K562 (cell line): ENCODE measurements at regions not wholly inside any gene's neighbourhood (a gene's known extent, or its start where the extent isn't known, plus 50 kb on each side); places are given as distances from the start of the nearest gene placed in this dataset.

Experiments
- ATAC-seq: fragments of 200-7000 bp; cut with Tn5 transposase; 3 replicates; pipeline ENCODE4 v1.9.1; 2020; ENCODE audit warnings: moderate library complexity
- BruUV-seq: library from RNA; stranded (reverse); fragments of 400-500 nt; replicated peaks from 2 replicates; lab custom pipeline; 2021; lab: Mats Ljungman, UMichigan
- CTCF ChIA-PET: fragments of 300-600 bp; formaldehyde crosslinking; extraction: SDS; loops from one replicate; lab custom pipeline; 2021; ENCODE audit warnings: low intra/inter-chr PET ratio; lab: Yijun Ruan, JAX
- POLR2A ChIA-PET: fragments of 300-600, 350-650 bp; sonication (Branson Sonifier 250); formaldehyde crosslinking; extraction: SDS; loops from one replicate; lab custom pipeline; 2021; ENCODE audit warnings: antibody characterized with exemption, inconsistent platforms; lab: Yijun Ruan, JAX
- DNase-seq, 4 experiments: peaks; one replicate each; pipeline versions ENCODE4 v3.0.0 to v3.0.0-alpha.2; 2011 to 2018; ENCODE audit warnings: low spot score in 3 of 4, mixed read lengths in 3 of 4; ENCODE audit errors: extremely low read depth in 1 of 4
- FAIRE-seq: peaks from 2 replicates; lab custom pipeline; 2011; peaks lifted over from hg19 to GRCh38; lab: Jason Lieb, UNC
- H2AFZ ChIP-seq: 2 replicates; pipeline ENCODE4 v1.6.0; 2011; ENCODE audit warnings: low read depth, low read length, control low read depth, inconsistent platforms
- H3K27ac ChIP-seq: fragments of 200-600 bp; 3 replicates; pipeline ENCODE4 v1.8.0; 2011; ENCODE audit warnings: low read depth, mild to moderate bottlenecking, control low read depth, inconsistent platforms, low read length, moderate library complexity, mixed read lengths; ENCODE audit errors: extremely low read depth
- H3K27me3 ChIP-seq, 2 experiments: fragments of 300-600 bp in 1 of 2; 2 replicates in 1 of 2; 3 replicates in 1 of 2; pipeline versions ENCODE4 v1.6.0 to v1.8.0; 2011; ENCODE audit warnings: inconsistent platforms in 2 of 2, low read length in 2 of 2, mild to moderate bottlenecking in 1 of 2, mixed read lengths in 1 of 2, moderate library complexity in 1 of 2; ENCODE audit not compliant: control insufficient read depth in 2 of 2, insufficient read depth in 2 of 2
- H3K36me3 ChIP-seq: fragments of 300-600 bp; 3 replicates; pipeline ENCODE4 v1.8.0; 2011; ENCODE audit warnings: mild to moderate bottlenecking, low read length, inconsistent platforms; ENCODE audit not compliant: control insufficient read depth, insufficient read depth
- H3K4me1 ChIP-seq, 2 experiments: fragments of 200-600 bp in 1 of 2; replicated peaks in 1 of 2; 2 replicates in 1 of 2; 3 replicates in 1 of 2; pipeline versions ENCODE4 v1.5.1 to v1.8.0; 2011; ENCODE audit warnings: inconsistent platforms in 2 of 2, low read length in 2 of 2, mild to moderate bottlenecking in 1 of 2, mixed read lengths in 1 of 2, moderate library complexity in 1 of 2; ENCODE audit not compliant: control insufficient read depth in 2 of 2, insufficient read depth in 2 of 2
- H3K4me2 ChIP-seq: 2 replicates; pipeline ENCODE4 v1.6.1; 2011; ENCODE audit warnings: low read length, control low read depth, inconsistent platforms, mixed read lengths; ENCODE audit not compliant: insufficient read depth
- H3K4me3 ChIP-seq: fragments of 200-600 bp; sonication (generic), shearing (Covaris generic); 2 replicates; pipeline ENCODE4 v1.5.1; 2016; ENCODE audit warnings: control low read depth, inconsistent platforms
- H3K79me2 ChIP-seq: fragments of 200-600 bp; 3 replicates; pipeline ENCODE4 v1.8.0; 2011; ENCODE audit warnings: low read length, inconsistent platforms; ENCODE audit not compliant: control insufficient read depth, insufficient read depth
- H3K9ac ChIP-seq, 2 experiments: 2 replicates each; pipeline versions ENCODE4 v1.6.0 to v1.6.1; 2011; ENCODE audit warnings: low read depth in 2 of 2, low read length in 2 of 2, control low read depth in 1 of 2, inconsistent platforms in 1 of 2, mild to moderate bottlenecking in 1 of 2, mixed read lengths in 1 of 2; ENCODE audit not compliant: insufficient read depth in 1 of 2
- H3K9me1 ChIP-seq: one replicate; pipeline ENCODE4 v1.6.0; 2011; ENCODE audit warnings: inconsistent platforms, mild to moderate bottlenecking, low read length, moderate library complexity; ENCODE audit not compliant: control insufficient read depth, insufficient read depth
- H3K9me3 ChIP-seq: replicated peaks from 2 replicates; pipeline ENCODE4 v1.5.1; 2011; ENCODE audit warnings: low read depth, low read length, inconsistent platforms; ENCODE audit not compliant: control insufficient read depth, insufficient read depth
- H4K20me1 ChIP-seq: replicated peaks from 2 replicates; pipeline ENCODE4 v1.6.1; 2011; ENCODE audit warnings: low read length, inconsistent platforms, mixed read lengths; ENCODE audit not compliant: control insufficient read depth, insufficient read depth
- CBX8 ChIP-seq: fragments of 200-600 bp; sonication (generic); IDR thresholded peaks from 2 replicates; pipeline ENCODE4 v1.6.1; 2012; ENCODE audit warnings: borderline replicate concordance, mixed run types, low read depth, mild to moderate bottlenecking, moderate library complexity, mixed read lengths, low read length, control low read depth, inconsistent platforms; ENCODE audit not compliant: poor library complexity, severe bottlenecking; ENCODE audit errors: extremely low read depth
- KLF16 ChIP-seq: IDR thresholded peaks from 2 replicates; pipeline ENCODE4 v1.6.1; 2016; ENCODE audit warnings: antibody characterized with exemption
- SRSF3 ChIP-seq: fragments of 200-400 bp; formaldehyde crosslinking; IDR thresholded peaks from 2 replicates; pipeline ENCODE4 v1.6.1; 2016; ENCODE audit warnings: mild to moderate bottlenecking, low read length, moderate library complexity; ENCODE audit not compliant: insufficient read depth
- U2AF2 ChIP-seq: fragments of 200-400 bp; formaldehyde crosslinking; optimal IDR thresholded peaks from 2 replicates; pipeline ENCODE3; 2017; ENCODE audit warnings: low read depth, mild to moderate bottlenecking, low read length
- ZHX1 ChIP-seq: fragments of 150-350 bp; conservative IDR thresholded peaks from 2 replicates; pipeline ENCODE4 v1.6.1; 2014; ENCODE audit warnings: low read length
- ZNF224 ChIP-seq: sonication (generic); formaldehyde crosslinking; IDR thresholded peaks from 2 replicates; pipeline ENCODE4 v1.8.0; 2022; ENCODE audit warnings: mild to moderate bottlenecking, missing genetic modification reagents
- ZNF79 ChIP-seq: fragments of 250-450 bp; sonication (Bioruptor Pico); IDR thresholded peaks from 2 replicates; pipeline ENCODE4 v1.4.0; 2020; ENCODE audit warnings: low read depth, mild to moderate bottlenecking, moderate library complexity
- WGBS: fragments of 100-300 bp; shearing (Covaris generic); methylation state at CpG from one replicate; pipeline ENCODE4 v1.1.6; 2016; ENCODE audit warnings: low coverage, mixed read lengths; ENCODE audit not compliant: insufficient coverage; ENCODE audit errors: missing lambda C conversion rate; 5-methylcytosine and 5-hydroxymethylcytosine counted together
- in situ Hi-C: fragments of 300-500 bp; cut with MboI; formaldehyde crosslinking; loops from 4 replicates; pipeline ENCODE4 v1.15.0; 2018; ENCODE audit warnings: inconsistent platforms, mixed read lengths
- intact Hi-C: fragments of 100-400 bp; cut with micrococcal nuclease; formaldehyde crosslinking; loops from 2 replicates; pipeline ENCODE4 v1.14.2; 2022

- WGBS: 33% methylated on average over 1 of the region's 1 CpG
- Histone ChIP-seq H4K20me1 (no peaks in the 10 kb centered on the region), H3K9me1 (no peaks in the 10 kb centered on the region), H3K36me3 (no peaks in the 10 kb centered on the region), H3K79me2 (no peaks in the 10 kb centered on the region), H3K9ac (no peak overlapping the region), H3K4me2 (no peak overlapping the region), H3K4me3 (no peak overlapping the region), H3K27ac (no peak overlapping the region), H3K27me3 (no peaks in the 10 kb centered on the region), H3K4me1 (no peaks in the 10 kb centered on the region), H3K9me3 (no peaks in the 10 kb centered on the region), H2AFZ (no peak overlapping the region)
- FAIRE-seq (no peak), DNase-seq (no peak), ATAC-seq (no peak)
- POLR2A ChIA-PET: no interaction called here
- no TSS peak for BruUV-seq
- TF ChIP-seq ZNF79 (no peak), SRSF3 (no peak), ZHX1 (no peak), U2AF2 (no peak), ZNF224 (CRISPR knock-in tag) (no peak), KLF16 (no peak), CBX8 (no peak)
- intact Hi-C loops (no loop called here), in situ Hi-C loops (no loop called here)
- CTCF ChIA-PET: no interaction called here
Observed at GRCh38 chr1:221118938-221119320, 239.7 kb downstream of the HLX start.
